ENCODE measurements at regions not wholly inside any gene's neighbourhood (a gene's known extent, or its start where the extent isn't known, plus 50 kb on each side); places are given as distances from the start of the nearest gene placed in this dataset.

GRCh38 chr11:98230678-98231077, 790.1 kb upstream of the CNTN5 start:
- TF ChIP-seq POLR2A (IDR thresholded peaks at IDR 0.05; ENCODE audit: low read depth, low read length) (no peak), ELK1 (IDR thresholded peaks at IDR 0.05; ENCODE audit: low read depth, low read length) (no peak), BMI1 (IDR thresholded peaks at IDR 0.05; ENCODE audit: borderline replicate concordance) (no peak)

All from GM12878 (cell line).